ENCODE measurements at regions not wholly inside any gene's neighbourhood (a gene's known extent, or its start where the extent isn't known, plus 50 kb on each side); places are given as distances from the start of the nearest gene placed in this dataset.

DNA sequence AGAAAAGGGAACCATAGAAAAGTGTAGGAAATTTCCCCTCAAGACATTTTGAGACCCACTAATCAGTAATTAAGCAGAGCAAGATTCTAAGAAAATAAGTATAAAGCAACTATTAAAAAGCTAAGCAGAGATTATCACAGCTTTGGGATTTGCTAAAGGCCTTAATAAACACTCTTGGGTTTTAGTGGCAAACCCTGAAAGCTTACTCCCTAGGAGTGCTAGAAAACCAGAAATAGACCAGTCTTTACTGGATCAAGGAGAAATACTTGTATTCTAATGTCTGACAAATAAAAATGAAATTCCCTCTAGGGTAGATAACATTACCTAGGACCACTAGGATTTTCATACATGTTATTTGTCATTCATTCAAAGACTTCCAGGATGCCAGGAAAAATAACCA is 510.8 kb downstream of the SPATA31D1 start:
- no peak for DNase-seq (ENCODE audit: low read depth, low spot score)
- no peak overlapping the region for H3K4me3 ChIP-seq (ENCODE audit: low read length)

DNA sequence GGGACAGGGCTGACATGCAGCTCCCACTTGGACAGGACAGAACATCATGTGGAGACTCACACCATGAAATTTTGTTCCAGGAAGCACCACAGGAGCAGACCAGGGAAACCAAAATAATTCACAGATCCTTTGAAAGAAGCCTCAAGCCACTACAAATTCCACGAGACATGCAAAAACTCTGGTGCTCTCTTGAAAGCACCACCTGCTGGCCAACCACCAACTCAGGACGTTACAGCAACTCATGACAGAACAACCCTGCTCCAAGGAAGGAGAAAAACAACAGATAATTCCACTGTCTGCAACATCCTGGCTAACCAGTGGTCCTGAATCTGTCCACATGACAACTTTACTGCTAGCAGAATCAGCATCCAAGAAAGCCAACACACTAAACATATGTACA is 516.0 kb downstream of the SPATA31D1 start:
- no peak overlapping the region for H3K4me3 ChIP-seq (ENCODE audit: low read length)
- DNase-seq (ENCODE audit: low read depth, low spot score), result no peak

DNA sequence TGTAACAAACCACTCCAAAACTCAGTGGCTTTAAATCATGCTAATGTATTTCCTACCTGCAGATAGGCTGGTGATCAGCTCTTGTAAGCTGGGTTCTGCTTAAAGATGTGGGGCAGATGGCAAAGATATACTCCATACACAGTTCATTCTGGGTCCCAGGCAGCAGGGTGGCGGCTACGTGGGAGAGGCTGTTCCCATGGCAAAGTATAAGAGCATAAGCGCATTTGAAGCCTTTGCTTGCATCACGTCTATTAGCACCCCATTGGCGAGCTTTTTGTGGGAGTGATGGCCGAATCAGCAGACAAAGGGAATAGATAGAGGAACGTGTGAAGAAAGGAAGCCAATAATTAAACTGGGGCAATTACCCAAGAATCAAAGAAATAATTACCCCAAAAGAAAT is 523.1 kb downstream of the SPATA31D1 start:
- DNase-seq (ENCODE audit: low read depth, low spot score), result no peak

DNA sequence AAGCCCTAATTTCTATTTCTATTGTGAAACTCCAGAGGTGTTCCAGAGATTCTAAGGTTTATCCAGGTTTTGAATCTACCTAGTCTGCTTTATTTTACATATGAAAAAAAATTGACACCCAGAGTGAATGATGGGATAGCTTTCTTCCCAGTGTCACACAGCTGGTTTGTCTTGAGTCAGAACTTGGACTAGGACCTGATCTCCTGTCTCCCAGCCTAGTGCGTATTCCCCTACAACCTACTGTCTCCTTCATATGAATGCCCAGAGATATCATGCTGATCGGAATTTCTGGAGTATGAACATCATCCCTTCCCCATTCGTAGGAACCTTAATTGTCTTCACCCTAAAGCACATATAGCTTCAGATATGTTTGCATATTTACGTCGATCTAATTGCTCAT is 524.2 kb downstream of the SPATA31D1 start:
- no peak overlapping the region for H3K4me3 ChIP-seq (ENCODE audit: low read length)
- DNase-seq (ENCODE audit: low read depth, low spot score), result no peak

More for the DNA sequence above, 523.1 kb downstream of the SPATA31D1 start:
- no peak overlapping the region for H3K4me3 ChIP-seq (ENCODE audit: low read length)

DNA sequence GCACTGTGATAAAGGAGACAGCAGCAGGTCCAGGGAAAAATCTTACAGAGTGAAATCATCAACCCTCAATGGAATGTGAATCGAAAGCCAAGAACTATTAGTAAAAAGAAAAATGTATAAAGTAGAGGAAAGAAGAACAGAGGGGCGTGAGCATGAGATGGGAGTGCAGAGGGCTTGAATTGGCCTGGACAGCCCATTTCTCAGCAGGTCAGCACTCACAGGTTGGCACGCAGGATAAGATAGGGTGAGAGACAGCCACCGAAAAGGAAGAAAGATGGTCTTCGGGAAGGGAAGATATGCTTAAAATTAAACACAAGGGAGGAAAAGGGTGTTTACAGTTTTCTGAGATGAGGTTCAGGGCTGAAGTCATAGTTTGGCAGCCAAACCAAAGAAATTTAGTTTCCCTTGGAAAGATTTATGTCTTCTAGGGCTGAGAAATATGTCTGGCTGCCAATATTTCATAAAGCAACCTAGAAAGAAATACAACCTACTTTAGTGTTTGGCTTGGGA is 524.7 kb downstream of the SPATA31D1 start:
- H3K4me3 ChIP-seq (ENCODE audit: low read length), result no peak overlapping the region
- DNase-seq (ENCODE audit: low read depth, low spot score), result no peak

DNA sequence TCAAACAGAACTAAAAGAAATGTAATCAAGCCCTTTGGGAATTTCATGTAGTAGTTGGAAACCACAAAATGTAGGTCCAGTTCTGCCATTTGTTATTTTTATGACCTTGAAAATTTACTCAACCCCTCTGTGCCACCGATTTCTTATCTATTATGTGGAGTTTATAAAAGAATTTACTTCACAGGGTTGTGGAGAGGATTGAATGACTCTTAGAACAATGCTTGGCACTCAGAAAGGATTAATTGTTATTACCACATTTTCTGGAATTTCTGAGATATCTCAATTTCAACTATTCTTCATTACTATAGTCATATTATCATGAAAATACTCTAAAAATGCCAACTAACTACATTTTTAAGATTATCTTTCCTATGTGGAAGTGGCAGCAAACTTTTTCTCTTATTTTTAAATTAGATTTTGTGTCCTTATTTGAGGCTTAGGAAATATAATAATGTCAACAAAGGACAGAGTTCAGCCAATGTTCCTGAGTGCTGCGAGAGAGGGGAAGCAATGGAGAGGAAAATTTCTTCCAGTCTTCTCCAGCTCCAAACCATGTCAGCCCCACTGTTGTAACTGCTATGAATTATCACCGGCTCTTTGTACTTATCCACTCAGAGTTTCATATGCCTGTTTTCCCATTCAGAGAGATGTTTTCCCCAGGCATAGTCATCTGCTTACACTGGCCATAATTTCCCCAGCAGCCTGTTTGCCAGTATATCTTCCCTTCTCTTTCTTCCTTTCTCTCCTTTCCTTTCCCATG is 525.6 kb downstream of the SPATA31D1 start:
- no peak overlapping the region for H3K4me3 ChIP-seq (ENCODE audit: low read length)
- DNase-seq (ENCODE audit: low read depth, low spot score), result no peak

DNA sequence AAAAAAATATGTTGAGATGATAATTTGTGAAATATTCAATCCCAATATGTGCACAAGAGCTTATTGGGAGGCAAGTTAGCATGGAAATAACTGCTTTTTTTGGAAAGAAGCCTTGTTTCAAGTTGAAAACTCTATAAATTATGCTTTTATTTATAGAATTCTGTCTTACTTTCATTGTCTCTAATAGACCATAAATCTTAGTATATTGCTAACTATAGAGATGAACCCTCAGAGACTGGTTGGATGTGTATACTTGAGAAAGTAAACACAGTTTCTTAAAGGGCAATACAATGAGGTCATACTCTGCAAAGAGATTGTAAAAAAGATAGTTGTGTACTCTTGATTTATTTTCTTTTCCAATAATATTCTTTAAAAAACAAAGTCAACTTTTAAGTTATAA is 530.3 kb downstream of the SPATA31D1 start:
- no peak overlapping the region for H3K4me3 ChIP-seq (ENCODE audit: low read length)
- no peak for DNase-seq (ENCODE audit: low read depth, low spot score)

DNA sequence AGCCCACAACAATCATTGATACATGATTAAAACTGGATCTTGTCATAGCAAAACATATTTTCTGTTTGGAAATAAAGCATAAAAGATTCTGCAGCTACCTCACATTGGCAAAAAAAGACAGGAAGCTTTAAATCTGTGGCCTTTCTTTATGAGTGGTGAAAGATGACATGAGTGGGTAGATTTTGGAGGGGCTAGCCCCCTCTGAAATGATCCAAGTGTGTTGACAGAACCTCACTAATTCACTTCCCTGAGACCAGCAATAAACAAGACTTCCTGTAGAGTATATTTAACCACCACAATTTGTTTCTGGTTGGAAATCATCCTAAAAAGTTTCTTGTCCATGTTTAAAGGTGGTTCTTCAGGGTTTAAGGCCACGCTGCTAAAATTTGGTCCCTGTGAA is 530.8 kb downstream of the SPATA31D1 start:
- H3K4me3 ChIP-seq (ENCODE audit: low read length), result no peak overlapping the region
- no peak for DNase-seq (ENCODE audit: low read depth, low spot score)

DNA sequence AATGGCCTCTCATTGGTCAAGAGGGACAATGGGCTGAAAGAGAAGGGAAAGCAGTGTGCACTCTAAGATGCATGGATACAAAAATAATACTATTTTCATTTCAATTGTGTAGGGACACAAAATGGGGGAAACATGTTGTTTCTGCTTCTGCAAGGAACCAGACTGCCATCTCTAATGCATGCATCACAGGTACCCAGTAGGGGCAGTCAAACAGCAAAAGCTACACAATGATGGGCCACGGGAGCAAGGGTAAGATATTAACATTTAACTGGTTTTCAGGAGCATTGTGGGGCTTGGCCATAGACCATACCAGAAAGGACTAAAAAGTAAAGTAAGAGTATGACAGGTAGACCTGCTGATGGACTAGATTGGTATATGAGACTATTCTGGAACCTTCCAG is 535.8 kb downstream of the SPATA31D1 start:
- no peak for DNase-seq (ENCODE audit: low read depth, low spot score)
- H3K4me3 ChIP-seq (ENCODE audit: low read length), result no peak overlapping the region

DNA sequence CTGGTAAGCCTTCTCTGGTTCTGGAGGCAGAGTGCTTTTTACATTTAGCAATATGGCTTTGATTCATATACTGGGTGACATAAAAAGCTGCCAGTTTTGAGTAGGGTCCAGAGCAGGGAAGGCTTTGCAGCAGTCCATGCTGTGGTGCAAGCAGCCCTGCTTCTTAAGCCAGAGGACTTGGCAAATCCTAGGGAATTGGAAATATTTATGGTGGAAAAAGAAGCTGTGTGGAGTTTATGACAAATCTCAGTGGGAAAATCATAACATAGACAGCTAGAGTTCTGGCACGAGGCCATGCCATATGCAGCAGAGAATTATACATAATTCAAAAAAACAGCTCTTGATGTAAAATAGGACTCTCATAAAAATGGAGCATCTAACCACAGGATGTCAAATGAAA is 536.4 kb downstream of the RASEF start:
- no peak for DNase-seq (ENCODE audit: low read depth, low spot score)
- no peak overlapping the region for H3K4me3 ChIP-seq (ENCODE audit: low read length)

DNA sequence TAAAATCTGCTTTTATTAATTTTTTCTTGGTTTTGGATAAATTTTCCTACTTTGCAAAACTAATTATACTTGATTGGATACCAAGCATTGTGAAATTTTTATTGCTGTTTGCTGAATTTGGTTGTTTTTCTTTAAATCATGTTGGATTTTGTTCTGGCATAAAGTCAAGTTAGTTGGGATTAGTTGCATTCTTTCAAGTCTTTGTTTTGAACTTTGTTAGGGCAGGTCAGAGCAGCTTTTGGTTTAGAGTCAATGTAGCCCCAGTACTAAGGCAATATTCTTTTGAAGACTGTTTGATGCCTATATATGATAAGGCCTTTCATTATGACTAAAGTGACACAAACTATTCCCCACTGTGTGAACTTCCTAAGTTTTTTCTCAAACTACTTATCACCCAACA is 531.1 kb downstream of the RASEF start:
- H3K4me3 ChIP-seq (ENCODE audit: low read length), result no peak overlapping the region
- no peak for DNase-seq (ENCODE audit: low read depth, low spot score)

DNA sequence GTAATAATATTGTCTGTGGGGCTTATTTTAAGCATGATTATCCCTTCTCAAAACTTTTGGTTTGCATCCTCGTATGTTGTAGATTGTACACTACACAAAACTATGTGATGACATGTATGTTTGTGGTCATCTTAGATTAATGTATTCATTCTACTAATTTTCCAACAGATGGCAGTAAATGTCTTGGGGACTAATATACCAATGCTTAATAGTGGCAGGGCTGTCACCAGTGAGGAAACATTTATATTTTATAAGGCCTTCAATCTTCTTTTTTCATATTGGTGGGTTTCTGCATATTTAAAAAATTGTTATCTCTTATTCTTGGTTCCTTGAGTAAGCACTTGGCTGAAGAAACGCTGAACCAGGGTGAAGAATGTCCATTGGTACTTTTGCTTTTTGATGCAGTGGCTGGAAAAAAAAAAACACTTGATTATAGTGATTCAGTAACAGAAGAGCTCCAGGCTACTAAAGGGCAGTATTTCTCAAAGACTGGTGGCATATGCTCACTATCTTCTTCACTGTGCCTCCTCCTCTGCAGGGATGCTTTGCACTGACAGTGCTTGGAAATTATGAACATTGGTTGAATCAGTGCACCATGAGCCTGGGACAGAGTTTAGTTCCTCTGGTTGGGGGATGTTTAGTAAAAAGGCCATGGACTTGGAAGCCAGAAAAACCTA is 530.3 kb downstream of the RASEF start:
- no peak for DNase-seq (ENCODE audit: low read depth, low spot score)
- no peak overlapping the region for H3K4me3 ChIP-seq (ENCODE audit: low read length)

DNA sequence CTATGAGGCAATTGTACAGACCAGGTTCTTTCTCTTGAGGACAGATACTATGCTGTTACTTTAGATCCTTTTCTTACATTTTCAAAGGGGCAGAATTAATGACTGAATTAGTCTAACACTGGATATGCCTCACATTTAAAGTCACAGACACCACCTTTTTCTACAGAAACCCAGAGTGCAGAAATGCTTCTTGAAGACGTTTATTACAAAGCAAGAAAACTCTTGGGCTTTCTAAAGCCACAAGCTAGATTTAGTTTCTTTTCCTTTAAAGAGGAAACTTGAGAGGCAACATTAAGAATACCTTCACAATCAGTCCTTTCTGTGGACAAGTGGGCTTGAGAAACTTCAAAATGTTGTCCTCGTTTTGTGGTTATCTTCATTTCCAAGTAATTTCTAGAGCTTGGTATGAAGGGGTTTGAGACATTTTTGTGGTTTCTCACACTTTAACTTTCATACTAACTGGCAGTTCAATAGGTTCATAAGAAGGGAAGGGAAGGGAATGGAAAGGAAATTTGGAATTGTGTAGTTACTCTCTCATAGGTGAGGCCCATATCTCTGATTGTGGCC is 527.4 kb downstream of the RASEF start:
- H3K4me3 ChIP-seq (ENCODE audit: low read length), result no peak overlapping the region
- no peak for DNase-seq (ENCODE audit: low read depth, low spot score)

DNA sequence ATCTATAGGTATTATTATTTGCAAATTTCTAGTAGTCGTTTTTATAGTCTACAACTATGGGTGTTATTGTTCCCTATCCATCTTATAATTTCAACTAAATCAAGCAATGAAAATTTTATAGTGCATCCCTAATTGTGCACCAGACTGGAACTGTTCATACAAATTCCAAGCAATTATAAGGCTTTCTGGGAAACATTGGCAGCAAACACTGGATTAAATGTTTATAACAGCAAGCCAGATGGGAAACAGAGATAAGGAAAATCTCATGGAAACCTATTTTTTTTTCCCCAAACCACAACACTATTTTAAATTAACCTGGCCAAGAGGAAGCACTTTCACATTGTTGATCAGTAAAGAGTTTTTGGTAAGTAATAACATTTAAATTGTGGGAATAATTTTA is 524.3 kb downstream of the RASEF start:
- no peak for DNase-seq (ENCODE audit: low read depth, low spot score)
- no peak overlapping the region for H3K4me3 ChIP-seq (ENCODE audit: low read length)

DNA sequence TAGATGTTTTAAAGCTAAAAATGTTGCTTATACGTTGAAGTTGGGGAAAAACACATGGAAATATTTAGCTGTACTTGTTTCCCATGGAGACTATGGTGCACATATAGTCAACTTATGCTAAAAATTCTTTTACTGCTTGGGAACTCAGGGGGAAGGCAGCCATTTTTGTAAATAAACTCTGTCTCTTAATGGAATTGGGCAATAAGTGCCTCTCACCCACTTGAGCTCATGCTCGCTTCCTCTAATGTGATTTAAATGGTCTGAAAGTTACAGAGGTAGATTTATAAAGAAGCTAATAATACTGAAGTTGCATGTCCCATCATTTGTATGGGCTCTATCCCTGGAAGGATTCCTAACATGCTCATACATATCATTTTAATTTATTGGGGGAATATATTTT is 523.8 kb downstream of the RASEF start:
- DNase-seq (ENCODE audit: low read depth, low spot score), result no peak
- no peak overlapping the region for H3K4me3 ChIP-seq (ENCODE audit: low read length)

DNA sequence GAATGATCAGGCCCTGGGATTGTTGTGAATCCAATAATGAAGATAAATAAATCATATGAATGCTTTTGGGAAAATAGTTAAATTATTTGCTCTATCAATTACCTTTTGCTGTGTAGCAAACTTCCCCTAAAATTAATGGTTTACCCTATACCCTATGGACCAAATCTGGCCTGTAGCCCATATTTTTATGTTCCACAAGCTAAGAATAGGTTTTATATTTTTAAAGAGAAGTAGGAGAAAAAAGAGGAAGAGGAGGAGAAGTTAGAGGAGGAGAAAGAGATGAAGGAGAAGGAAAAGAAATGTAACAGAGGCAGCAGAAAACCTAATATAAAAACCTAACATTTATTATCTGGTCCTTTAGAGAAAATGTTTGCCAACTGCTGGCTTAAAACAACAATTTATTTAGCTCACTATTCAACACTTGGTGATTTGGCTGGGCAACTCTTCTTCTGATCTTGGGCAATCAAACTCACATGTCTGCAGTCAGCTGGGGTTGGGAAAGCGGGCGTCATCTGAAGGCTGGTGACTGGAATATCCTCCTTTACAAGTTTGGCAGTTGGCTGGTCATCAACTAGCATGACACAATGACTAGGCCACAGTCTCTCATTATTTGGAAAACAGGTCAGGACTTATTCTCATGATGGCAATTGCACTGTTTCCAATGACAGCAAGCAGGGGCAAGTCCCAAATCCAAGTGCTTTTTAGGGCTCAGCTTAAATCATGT is 522.9 kb downstream of the RASEF start:
- DNase-seq (ENCODE audit: low read depth, low spot score), result no peak
- H3K4me3 ChIP-seq (ENCODE audit: low read length), result no peak overlapping the region

DNA sequence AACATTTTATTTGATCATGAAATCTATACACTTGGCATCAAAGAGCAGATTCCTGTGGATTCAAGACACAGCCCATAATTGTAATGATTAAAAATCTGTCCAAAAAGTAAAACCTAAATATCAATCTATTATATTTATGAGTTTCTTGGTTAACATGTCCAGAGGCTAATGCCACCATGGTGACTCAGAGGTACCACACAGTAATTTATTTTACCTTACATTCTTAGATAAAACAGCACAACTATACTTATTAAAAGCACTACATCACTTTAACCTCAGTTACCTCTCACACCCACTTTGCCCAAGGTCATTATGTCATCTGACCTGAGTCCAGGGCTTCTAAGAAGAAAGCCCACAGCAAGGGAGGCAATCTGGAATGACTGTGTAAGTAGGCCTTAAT is 519.2 kb downstream of the RASEF start:
- DNase-seq (ENCODE audit: low read depth, low spot score), result no peak
- H3K4me3 ChIP-seq (ENCODE audit: low read length), result no peak overlapping the region

DNA sequence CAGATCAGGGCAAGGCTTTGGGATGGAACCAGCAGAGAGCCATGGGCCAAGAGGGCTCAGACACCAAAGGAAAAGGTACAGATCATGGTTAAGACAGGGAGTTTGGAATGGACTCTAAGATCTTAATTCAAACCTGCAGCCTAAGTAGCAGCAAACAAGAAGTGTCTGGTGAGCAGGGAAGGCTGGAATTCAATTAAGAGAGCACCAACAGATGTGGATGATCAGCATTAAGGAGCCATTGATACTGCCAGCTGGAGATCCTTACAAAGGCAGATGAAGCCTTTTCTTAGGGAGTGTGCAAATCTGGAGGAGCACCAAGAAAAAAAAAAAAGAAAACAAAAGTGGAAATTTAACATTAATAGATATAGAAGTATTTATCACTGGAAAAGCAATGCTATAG is 516.8 kb downstream of the RASEF start:
- H3K4me3 ChIP-seq (ENCODE audit: low read length), result no peak overlapping the region

DNA sequence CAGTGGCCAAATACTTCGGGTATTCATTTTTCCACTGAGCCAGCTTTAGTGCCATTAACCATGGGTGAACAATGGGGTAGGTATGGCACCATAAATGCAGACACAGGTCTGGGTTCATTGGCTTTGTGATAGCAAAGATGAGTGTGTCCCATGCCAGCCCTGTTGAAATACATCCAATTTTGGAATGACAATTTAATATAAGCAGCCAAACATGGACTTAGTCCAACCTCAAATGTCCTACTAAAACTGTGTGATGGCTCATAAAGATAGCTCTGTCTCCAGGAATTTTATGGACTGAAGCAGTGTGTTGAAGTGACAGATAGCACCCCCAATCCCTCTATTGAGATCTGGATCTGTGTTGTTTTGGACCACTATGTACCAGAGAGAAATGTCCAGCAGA is 514.9 kb downstream of the RASEF start:
- no peak overlapping the region for H3K4me3 ChIP-seq (ENCODE audit: low read length)
- no peak for DNase-seq (ENCODE audit: low read depth, low spot score)

More for the DNA sequence above, 516.8 kb downstream of the RASEF start:
- DNase-seq (ENCODE audit: low read depth, low spot score), result no peak

All from Jurkat, Clone E6-1 (cell line).